Iris pigment epithelial cell (primary cell): ENCODE measurements at regions not wholly inside any gene's neighbourhood (a gene's known extent, or its start where the extent isn't known, plus 50 kb on each side); places are given as distances from the start of the nearest gene placed in this dataset.
"Not testable (repeated sequence)": the region's sequence is repeated elsewhere in the genome, so short reads cannot be mapped to it uniquely, and the experiment has no call there.

ENCODE experiments used
- DNase-seq: peaks from one replicate; pipeline ENCODE4 v3.0.0-alpha.2; 2011; ENCODE audit warnings: low read depth

DNA sequence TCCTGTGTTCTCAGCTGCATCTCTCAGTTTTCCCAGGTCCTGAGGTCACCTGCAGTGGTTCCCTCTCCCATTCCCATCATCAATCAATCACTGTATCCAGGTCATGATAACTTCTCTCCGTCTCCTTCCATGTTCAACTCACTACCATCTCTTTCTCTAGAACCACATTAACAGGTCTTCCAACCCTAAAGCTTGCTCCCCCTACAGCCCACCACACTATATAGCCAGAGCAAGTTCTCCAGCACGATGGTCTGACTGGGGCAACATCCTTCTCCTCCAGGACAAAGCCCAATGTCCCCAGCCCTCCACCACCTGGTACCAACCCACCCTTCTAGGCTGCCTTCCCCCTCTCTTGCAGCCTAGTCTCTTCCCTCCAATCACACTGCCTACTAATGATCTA, 241.6 kb downstream of the CDK5RAP2 start:
- no peak for DNase-seq

DNA sequence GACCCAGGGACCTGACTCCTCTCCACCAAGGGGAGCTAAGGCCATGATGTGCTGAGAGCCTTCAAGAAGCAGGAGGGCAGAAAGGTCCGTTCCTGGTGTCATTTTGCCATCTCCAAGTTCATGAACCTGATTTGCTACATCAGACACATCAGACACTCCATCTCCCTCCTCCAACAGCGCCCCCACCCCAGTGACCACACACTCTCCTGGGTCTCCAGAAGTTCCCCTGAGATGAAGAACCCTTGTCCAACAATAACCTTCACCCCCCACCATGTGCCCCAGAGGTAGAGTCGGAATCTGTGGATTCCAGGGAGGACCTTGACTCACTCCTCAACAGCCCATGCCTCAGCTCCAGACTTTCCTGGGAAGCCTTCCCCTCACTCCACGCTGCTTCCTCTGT, 242.8 kb downstream of the CDK5RAP2 start:
- DNase-seq = no peak

DNA sequence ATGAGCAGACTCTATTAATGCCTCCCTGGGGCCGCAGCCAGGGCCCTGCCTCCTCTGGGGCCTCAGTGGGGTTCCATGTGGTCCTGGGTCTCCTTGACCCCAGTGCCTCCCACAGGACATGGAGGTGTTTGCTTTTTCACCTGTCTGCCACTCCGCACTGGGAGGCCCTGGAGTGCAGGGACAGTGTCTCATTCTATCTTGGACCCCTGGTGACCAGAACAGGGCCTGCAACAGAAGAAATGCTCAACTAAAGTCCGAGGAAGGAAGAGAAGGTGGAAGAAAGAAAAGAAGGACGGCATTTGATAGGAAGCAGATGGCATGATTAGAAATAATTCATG, 243.2 kb downstream of the CDK5RAP2 start:
- DNase-seq = no peak

DNA sequence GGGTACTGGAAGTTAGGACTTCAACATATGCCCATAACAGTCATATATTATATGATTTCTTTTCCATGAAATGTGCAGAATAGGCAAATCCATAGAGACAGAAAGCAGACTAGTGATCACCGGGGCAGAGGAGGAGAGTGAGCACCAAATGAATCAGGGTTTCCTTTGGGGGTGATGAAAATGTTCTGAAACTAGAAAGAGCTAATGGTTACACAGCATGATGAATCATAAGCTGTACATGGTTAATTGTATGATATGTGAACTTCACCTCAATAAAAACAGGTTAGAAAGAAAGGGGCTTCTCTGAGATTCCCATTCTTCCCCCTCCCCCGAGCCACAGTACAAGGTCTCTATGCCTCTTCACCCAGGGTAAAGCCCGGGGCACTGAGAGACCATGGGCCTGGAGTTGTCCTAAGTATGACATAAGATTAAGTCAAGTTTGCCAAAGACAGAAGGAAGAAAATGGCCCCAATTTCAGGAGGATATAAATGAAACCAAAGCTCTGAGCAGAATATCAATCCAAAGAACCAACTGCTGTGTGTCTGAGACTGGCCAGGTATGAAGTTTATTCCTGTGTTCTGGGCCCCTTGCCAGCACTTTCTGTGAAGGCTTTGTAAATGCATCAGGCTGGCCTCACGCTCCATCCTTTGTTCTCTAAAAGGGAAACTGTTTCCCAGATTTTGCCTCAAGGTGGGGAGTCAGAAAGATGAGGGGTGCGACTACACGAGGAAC, 243.8 kb downstream of the CDK5RAP2 start:
- peak; percentile 18 for DNase-seq

DNA sequence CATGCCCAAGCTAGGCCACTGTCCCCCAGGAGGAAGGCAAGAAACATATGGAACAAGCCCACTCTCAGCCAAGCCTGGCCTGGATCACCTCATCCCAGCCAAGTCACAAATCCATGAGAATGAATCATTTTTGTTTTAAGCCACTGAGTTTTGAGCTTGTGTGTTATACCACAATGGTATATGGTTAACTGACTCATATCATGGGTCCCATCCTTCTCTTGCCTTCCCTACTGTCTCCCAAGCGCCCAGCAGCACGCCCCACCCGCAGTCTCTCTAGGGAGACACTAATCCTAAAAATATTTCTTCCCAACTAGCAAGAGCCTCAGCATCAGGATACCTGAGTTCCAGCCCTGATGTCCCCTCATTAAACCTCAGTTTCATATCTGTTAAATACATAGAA, 248.1 kb downstream of the CDK5RAP2 start:
- no peak for DNase-seq

DNA sequence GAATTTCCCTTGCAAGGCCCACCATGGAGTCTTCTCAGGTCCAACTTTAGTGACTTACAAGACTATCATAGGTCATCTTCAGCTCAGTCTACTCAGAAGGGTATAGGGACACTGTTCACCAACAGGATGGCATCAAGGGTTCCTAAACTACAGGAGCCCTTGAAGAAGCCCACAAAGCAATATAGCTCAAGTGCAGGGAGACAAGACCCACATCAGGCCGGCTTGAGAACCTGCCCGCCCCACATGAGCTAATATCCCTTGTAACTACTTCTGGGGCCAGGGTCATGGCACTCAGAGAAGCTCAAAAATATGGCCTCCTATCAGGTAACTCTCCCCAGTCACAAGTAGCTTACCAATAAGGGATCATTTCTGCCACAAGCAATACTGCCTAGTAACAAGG, 249.9 kb downstream of the CDK5RAP2 start:
- no peak for DNase-seq

DNA sequence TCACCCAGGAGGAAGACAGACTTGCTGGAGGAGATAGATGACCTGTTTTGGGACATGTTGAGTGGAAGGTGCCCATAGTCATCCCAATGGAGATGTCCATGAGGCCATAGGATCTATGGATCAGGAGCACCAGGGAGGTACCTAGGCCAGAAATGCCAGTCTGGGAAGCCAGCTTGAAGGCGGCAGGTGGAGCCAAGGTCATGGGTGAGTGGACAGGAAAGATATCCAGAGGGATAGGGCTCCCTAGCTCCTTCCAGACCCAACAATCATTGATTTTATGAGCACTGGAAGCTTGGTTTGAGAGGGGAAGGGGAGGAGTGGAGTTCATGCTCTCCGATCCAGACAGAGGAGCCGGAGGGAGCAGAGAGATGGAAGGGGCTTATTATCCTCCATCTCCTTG, 252.6 kb downstream of the CDK5RAP2 start:
- no peak for DNase-seq

DNA sequence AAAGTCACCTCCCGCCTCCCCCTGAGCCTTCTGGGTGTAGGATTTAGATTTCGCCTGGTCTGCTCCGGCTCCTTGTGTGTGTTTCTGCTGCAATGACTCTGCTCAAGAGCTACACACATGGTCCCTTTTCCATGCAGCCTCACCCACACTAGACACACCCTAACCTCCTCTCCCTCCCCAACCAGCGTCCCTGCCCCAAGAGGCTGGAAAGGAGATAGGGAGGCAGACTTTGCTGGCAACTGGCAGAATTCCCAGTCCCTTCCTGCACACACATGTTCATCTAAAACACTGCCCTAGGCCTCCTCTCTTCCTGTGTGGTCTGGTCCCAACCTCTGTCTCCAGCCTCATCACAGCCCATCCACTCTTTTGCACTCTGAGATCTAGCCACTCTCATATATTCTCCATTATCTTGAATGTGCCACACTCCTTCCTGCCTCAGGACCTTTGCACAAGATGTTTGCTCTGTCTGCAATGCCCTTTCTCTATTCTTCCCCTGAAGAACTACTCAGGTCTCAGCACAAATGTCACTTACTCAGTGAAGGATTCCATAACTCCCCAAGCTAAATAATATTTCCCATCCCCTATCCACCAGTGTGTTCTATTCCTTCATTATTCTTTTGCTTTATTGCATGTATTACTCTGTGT, 253.8 kb downstream of the CDK5RAP2 start:
- DNase-seq = no peak

DNA sequence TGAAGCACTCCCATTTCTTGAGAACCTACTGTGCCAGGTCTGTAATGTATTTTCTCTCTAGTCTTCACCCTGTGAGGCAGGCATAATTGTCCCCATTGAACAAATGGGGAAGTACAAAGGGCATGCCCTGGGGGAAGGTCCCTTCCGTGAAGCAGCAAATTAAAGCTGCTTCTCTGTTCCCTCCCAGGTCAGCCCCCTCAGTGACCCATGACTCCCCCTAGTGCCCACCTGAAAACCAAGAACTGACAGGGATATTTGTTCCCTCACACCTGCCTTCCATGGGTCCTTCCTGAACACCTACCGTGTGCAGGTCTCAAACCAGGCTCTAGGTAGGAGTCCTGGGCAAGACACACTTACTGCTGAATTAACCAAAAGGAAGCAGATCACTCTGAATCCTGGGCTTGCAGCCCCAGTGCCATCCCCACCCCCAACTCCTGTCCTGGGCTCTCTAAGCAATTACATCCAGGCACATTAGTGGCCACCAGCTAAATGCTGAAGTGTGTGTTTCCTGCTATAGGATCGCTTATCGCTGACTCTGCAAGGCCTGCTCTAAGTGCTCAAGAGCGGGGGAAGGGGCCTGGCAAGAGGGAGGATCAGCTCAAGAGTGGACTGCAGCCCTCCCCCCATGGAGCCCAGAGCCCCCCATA, 254.8 kb downstream of the CDK5RAP2 start:
- DNase-seq = no peak

DNA sequence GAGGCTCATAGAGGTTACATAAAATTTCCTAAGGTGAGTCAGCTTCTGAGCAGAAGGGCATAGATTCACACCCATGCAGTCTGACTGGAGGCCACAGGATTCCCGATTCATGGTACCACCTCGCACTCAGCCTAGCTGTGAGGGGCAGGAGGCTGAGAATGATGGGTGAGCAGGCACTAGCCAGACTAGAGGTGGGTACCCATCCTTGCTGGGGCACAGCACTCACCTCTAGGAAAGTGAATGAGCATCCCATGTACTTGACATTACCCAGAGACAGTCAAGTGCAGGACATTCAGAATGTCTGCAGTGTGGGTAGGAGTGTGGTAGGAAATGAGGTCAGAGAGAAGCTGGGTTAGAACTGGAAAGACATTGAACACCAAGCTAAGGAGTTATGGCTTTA, 255.5 kb downstream of the CDK5RAP2 start:
- DNase-seq = no peak

DNA sequence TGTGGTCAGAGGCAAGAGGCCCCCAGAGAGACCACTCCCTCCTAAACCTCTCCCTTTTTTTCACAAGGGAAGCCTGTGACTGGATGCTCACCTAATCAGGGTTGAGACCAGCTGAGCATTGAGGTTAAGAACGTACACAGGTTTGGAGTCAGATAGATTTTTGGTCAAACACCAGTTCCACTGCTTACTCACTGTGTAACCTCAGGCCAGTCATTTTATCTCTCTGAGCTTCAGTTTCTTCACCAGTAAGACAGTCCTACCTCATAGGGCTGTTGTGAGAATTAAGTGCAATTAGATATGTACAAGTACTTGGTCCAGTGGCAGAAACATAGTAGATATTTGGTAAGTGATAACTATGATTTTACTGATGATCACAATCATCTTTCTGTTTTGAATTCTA, 256.8 kb downstream of the CDK5RAP2 start:
- no peak for DNase-seq

DNA sequence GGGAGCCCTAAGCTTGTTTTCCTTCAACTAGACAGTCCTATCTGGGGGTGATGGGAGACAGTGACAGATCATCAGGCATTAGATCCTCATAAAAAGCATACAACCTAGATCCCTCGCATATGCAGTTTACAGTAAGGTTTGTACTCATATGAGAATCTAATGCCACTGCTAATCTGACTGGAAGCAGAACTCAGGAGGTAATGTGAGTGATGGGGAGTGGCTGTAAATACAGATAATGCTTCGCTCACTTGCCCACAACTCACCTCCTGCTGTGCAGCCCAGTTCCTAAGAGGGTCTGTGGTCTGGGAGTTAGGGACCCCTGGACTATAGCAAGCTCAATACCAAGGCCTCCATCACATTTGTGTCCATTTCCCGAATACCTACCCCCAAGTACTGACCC, 260.5 kb downstream of the CDK5RAP2 start:
- DNase-seq = no peak

DNA sequence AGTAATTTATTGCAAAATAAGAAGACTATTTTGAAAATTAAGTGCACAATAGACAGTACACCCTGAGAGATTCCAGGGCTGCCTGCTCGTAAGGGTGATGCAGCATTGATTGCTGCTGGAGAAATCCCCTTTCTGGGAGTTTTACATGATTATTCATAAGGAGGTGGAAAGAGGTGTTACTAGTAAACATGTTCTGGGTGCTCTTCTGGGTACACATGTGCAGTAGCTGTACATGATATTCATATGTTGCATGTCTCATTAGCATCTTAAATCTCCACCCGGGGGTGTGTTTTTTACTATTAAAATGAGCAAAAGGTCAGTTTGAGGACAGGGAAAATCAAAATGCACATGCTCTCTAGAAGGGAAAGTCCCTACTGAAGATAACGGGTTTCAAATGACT, 264.8 kb downstream of the CDK5RAP2 start:
- DNase-seq = no peak

DNA sequence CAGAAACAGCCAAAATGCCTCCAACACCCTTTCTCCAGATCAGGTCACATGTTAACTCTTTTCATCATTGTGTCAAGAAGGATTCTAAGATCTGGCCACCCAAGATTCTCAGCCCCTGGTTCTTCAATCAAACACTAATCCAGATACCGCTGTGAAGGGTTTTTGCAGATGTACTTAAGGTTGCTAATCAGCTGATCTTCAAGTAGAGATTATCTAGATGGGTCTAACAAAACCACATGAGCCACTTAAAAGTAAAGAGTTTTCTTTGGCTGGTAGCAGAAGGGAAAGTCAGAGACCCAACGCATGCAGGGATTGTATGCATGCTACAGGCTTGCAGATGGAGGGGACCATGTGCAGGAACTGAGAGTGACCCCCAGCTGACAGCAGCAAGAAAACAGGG, 267.9 kb downstream of the CDK5RAP2 start:
- DNase-seq = no peak

DNA sequence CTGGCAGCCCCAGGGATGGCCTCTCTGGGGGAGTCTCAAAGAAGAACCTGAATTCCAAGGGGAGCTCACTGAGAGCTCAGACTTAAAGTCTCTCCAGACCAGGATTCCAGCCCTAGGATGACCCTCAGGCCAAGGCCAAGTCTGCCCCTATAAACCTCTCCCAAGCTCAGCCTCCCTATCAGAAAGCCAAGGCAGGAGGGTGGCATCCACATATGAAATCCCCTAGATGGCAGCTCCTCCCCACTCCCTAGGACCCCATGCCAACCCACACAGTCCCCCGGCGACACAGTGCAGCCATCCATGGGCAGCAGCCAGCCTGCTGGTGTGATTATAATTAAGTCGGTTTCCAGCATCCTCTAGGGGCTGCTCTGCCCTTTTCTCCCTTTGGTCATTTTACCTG, 269.9 kb downstream of the CDK5RAP2 start:
- no peak for DNase-seq

DNA sequence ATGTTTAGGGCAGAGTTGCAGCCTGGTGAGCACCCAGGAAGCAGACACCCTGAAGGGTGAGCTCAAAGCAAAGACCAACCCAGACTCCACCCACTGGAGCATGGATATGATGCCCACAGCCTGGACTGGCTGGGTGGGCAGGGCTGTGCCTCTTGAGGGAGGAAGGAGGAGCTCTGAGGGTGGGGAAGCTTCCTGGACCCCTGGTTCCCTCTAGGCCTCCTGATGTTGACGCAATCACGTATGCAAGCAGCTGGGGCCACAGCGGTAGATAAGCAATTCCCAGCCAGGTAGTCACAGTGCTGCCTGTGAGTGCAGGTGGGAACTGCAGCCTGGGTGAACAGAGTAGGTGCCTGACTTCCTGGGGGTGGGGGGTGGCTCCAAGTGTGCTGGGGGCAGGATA, 271.5 kb downstream of the CDK5RAP2 start:
- no peak for DNase-seq

DNA sequence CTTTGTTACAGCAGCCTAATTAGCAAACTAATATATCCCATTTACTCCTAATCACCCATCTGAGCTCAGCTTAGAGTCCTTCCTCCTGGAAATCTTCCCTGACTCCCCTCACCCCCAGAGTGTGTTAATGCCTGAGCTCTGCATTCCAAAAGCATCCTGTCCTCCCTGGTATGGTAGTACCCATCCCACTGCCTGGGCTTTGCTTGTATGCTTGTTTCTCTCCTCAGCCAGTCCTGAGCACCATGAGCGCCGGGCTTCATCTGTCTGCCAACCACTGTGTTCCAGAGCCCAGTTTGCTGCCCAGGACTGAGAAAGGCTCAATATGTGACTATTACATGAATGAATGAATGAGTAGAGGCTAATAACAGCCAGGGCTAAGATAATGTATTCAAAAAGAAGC, 272.4 kb downstream of the CDK5RAP2 start:
- DNase-seq = no peak

DNA sequence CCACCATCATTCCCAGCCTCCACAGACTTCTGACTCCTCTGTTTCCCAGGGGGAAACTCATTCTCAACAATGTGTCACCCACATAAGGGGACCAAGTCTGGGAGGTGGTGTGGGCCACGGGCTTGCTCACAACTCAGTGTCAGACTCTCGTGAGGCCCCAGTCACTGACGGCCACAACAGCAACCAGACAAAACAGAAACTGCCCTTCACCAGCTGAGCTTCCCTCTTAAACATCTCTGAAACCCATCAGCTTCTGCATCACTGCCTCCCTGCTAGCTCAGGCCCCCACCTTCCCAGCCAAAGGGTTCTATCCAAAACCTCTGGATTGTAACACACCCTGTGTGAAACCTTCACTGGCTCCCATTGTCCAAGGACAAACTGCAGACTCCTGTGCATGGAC, 273.4 kb downstream of the CDK5RAP2 start:
- DNase-seq = no peak

DNA sequence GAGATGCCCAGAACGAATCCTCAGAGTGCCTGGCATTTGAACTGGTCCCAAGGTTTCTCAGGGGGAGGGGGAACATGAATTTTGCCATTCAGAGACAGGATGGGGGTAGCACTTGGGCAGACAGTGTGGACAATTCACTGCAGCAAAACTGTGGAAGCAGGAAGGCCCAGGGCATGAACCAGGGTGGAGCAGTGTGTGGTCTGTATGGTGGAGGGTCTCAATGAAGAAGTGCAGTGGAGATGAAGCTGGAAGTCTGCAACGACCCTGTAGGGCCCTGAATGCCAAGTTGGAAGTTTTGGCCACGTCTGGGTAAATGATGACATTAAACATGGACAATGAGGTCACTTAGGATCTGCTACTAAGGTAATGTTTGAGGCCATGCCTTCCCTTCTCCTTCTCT, 273.9 kb downstream of the CDK5RAP2 start:
- no peak for DNase-seq

DNA sequence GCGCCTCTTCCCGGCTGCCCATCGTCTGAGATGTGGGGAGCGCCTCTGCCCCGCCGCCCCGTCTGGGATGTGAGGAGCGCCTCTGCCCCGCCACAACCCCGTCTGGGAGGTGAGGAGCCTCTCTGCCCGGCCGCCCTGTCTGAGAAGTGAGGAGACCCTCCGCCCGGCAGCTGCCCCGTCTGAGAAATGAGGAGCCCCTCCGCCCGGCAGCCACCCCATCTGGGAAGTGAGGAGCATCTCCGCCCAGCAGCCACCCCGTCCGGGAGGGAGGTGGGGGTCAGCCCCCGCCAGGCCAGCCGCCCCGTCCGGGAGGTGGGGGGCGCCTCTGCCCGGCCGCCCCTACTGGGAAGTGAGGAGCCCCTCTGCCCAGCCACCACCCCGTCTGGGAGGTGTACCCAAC, 275.1 kb downstream of the CDK5RAP2 start:
- not testable (repeated sequence) for DNase-seq

DNA sequence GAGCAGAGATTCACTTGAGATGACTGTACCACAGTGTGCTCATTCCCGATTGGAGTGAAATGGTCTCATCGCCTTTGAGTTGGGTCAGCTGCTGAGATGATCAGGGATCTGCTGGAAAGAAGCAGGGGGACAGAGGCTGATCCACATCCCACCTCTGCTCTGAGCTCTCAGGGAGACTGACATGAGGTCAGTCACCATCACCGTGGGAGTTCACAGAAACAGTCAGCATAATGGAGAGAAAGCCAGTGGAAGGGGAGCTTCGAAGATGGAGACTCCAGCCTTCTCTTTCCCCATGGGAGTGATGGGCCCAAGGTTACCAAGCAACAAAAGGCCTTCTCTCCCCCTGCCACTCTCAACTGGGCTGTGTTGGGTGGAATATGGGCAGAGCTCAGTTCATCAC, 276.4 kb downstream of the CDK5RAP2 start:
- no peak for DNase-seq

DNA sequence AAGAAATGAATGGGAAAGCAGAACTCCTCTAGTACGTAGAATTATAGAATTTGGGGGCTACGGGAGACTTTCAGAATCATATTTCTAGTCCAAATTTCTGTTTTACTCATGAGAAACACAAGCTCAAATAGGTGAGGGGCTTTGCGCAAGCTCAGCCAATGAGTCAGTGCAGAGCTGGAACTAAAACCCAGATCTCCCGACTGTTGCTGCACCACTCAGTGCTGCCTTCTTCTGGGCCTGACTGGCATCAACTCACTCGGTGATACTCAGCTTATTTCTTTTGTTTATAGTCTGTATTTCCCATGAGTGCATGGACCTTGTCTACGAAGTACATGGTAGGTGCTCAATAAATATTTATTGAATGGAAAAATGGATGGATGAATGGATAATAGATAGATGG, 280.2 kb downstream of the CDK5RAP2 start:
- DNase-seq = no peak

DNA sequence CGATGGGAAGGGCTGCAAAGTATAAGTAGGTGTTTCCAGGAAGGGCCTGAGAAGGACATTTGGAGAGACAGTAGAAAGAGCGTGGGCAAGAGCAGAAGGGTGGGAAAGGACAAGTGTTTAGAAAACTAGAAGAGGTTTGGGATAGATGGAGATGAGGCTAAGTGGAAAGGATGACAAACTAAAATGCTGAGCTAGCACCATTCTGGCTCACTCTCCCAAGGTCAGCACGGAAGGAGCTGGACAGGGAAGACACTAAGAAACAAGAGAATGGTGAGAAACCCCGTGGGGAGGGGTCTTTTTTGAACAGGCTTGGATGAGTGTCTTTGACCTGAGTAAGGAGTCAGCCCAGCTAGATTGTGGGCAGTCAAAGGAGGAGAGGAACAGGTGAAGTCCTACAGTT, 286.0 kb downstream of the CDK5RAP2 start:
- DNase-seq = no peak

DNA sequence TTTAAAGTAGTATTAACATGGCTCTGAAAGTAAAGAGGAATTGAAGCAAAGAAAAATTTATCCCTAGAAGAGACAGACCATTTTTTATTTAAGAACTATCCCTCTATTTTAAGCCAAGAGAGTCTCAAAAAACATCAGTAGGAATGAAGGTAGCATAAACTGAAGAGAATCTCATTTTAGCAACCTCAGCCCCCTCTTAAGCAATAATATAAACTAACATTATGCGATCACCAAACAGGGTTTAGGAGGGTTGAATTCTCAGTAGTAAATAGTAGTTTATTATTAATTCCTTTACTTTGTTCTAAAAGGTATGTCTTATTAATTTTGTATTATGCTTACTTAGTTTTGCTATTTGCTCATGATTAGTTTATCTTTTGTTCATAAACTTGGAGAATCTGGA, 287.4 kb downstream of the CDK5RAP2 start:
- no peak for DNase-seq
